ENCODE measurements at regions not wholly inside any gene's neighbourhood (a gene's known extent, or its start where the extent isn't known, plus 50 kb on each side); places are given as distances from the start of the nearest gene placed in this dataset.

GRCh38 chr5:143601357-143601756 lies 197.9 kb upstream of the NR3C1 start:
- no peak overlapping the region for H3K4me3 Mint-ChIP-seq
- Histone ChIP-seq H3K27me3 (no peaks in the 10 kb centered on the region), H2AFZ (replicated peaks) (no peak overlapping the region), H3K9me3 (ENCODE audit: low read depth) (no peaks in the 10 kb centered on the region), H3K4me2 (no peak overlapping the region), H3F3A (ENCODE audit: low read depth) (no peaks in the 10 kb centered on the region), H3K9ac (no peak overlapping the region), H4K20me1 (ENCODE audit: low read depth) (no peaks in the 10 kb centered on the region), H3K4me3 (no peak overlapping the region), H3K79me2 (ENCODE audit: low read depth) (no peaks in the 10 kb centered on the region), H3K36me3 (no peaks in the 10 kb centered on the region), H3K27ac (no peak overlapping the region), H3K4me1 (no peaks in the 10 kb centered on the region)
- TF ChIP-seq EZH2phosphoT487 (IDR thresholded peaks at IDR 0.05) (no peak), CTCF (IDR thresholded peaks at IDR 0.05) (no peak), EZH2 (IDR thresholded peaks at IDR 0.05) (no peak)
- no peaks in the 10 kb centered on the region for H3K4me1 Mint-ChIP-seq
- DNase-seq (ENCODE audit: low spot score), result no peak
- no peak overlapping the region for H3K27ac Mint-ChIP-seq
- no peaks in the 10 kb centered on the region for H3K36me3 Mint-ChIP-seq
- H3K9me3 Mint-ChIP-seq, result no peaks in the 10 kb centered on the region
- H3K27me3 Mint-ChIP-seq (ENCODE audit: insufficient read depth, low read depth), result peaks cover 2% of the 10 kb centered on the region

GRCh38 chr5:143600396-143601075 lies 197.1 kb upstream of the NR3C1 start:
- no peak for TF ChIP-seq EZH2 (IDR thresholded peaks at IDR 0.05)
- TF ChIP-seq CTCF (IDR thresholded peaks at IDR 0.05), result no peak
- TF ChIP-seq EZH2phosphoT487 (IDR thresholded peaks at IDR 0.05), result no peak
- H3K4me1 Mint-ChIP-seq, result no peaks in the 10 kb centered on the region
- Histone ChIP-seq H3K9me3 (ENCODE audit: low read depth) (no peaks in the 10 kb centered on the region), H3K4me3 (no peak overlapping the region), H3F3A (ENCODE audit: low read depth) (no peaks in the 10 kb centered on the region), H3K4me2 (no peak overlapping the region), H2AFZ (replicated peaks) (no peak overlapping the region), H3K27me3 (no peaks in the 10 kb centered on the region), H3K9ac (no peak overlapping the region), H3K79me2 (ENCODE audit: low read depth) (no peaks in the 10 kb centered on the region), H3K27ac (no peak overlapping the region), H3K36me3 (no peaks in the 10 kb centered on the region), H4K20me1 (ENCODE audit: low read depth) (no peaks in the 10 kb centered on the region), H3K4me1 (no peaks in the 10 kb centered on the region)
- no peaks in the 10 kb centered on the region for H3K9me3 Mint-ChIP-seq
- peaks cover 2% of the 10 kb centered on the region for H3K27me3 Mint-ChIP-seq (ENCODE audit: insufficient read depth, low read depth)
- DNase-seq (ENCODE audit: low spot score), result no peak
- H3K27ac Mint-ChIP-seq, result no peak overlapping the region
- H3K36me3 Mint-ChIP-seq, result no peaks in the 10 kb centered on the region
- H3K4me3 Mint-ChIP-seq, result no peak overlapping the region

GRCh38 chr5:143599474-143599873 lies 196.0 kb upstream of the NR3C1 start:
- Histone ChIP-seq H3K4me3 (no peak overlapping the region), H3K27ac (no peak overlapping the region), H2AFZ (replicated peaks) (no peak overlapping the region), H3K79me2 (ENCODE audit: low read depth) (no peaks in the 10 kb centered on the region), H3F3A (ENCODE audit: low read depth) (no peaks in the 10 kb centered on the region), H3K9me3 (ENCODE audit: low read depth) (no peaks in the 10 kb centered on the region), H3K4me1 (no peaks in the 10 kb centered on the region), H3K27me3 (no peaks in the 10 kb centered on the region), H3K4me2 (no peak overlapping the region), H4K20me1 (ENCODE audit: low read depth) (no peaks in the 10 kb centered on the region), H3K9ac (no peak overlapping the region), H3K36me3 (no peaks in the 10 kb centered on the region)
- Mint-ChIP-seq H3K36me3 (no peaks in the 10 kb centered on the region), H3K9me3 (no peaks in the 10 kb centered on the region), H3K4me3 (no peak overlapping the region), H3K27me3 (ENCODE audit: insufficient read depth, low read depth) (peaks cover 2% of the 10 kb centered on the region), H3K27ac (no peak overlapping the region), H3K4me1 (peaks cover 6% of the 10 kb centered on the region)
- TF ChIP-seq CTCF (IDR thresholded peaks at IDR 0.05) (no peak), EZH2 (IDR thresholded peaks at IDR 0.05) (no peak), EZH2phosphoT487 (IDR thresholded peaks at IDR 0.05) (no peak)
- no peak for DNase-seq (ENCODE audit: low spot score)
